Mesenchymal stem cell (in vitro differentiated cells and primary cell): ENCODE measurements at regions not wholly inside any gene's neighbourhood (a gene's known extent, or its start where the extent isn't known, plus 50 kb on each side); places are given as distances from the start of the nearest gene placed in this dataset.

Experiments used
- DNase-seq: peaks from one replicate; pipeline ENCODE4 v3.0.0-alpha.2; 2013
- H2AFZ ChIP-seq: one replicate; pipeline ENCODE4 v1.6.1; 2013; ENCODE audit warnings: low read depth, mild to moderate bottlenecking, control low read depth, inconsistent platforms, low read length, moderate library complexity
- H2AK5ac ChIP-seq: 2 replicates; pipeline ENCODE4 v1.6.1; 2013; ENCODE audit warnings: low read length, moderate library complexity, mild to moderate bottlenecking, inconsistent platforms; ENCODE audit not compliant: severe bottlenecking
- H2BK120ac ChIP-seq: one replicate; pipeline ENCODE4 v1.6.1; 2013; ENCODE audit warnings: low read depth, mild to moderate bottlenecking, inconsistent platforms, low read length, moderate library complexity
- H2BK12ac ChIP-seq, 2 experiments: one replicate each; pipeline ENCODE4 v1.6.1; 2013; ENCODE audit warnings: inconsistent platforms in 2 of 2, low read length in 2 of 2, mild to moderate bottlenecking in 2 of 2, moderate library complexity in 2 of 2, control low read depth in 1 of 2
- H2BK15ac ChIP-seq: one replicate; pipeline ENCODE4 v1.6.1; 2013; ENCODE audit warnings: mild to moderate bottlenecking, low read depth, inconsistent platforms; ENCODE audit not compliant: poor library complexity, severe bottlenecking
- H2BK5ac ChIP-seq: 2 replicates; pipeline ENCODE4 v1.6.1; 2013; ENCODE audit warnings: low read depth, mild to moderate bottlenecking, low read length, control low read depth, inconsistent platforms; ENCODE audit not compliant: poor library complexity, severe bottlenecking
- H3K14ac ChIP-seq, 2 experiments: one replicate each; pipeline ENCODE4 v1.6.1; 2013; ENCODE audit warnings: inconsistent platforms in 2 of 2, low read length in 2 of 2, control low read depth in 1 of 2, mild to moderate bottlenecking in 1 of 2, moderate library complexity in 1 of 2
- H3K18ac ChIP-seq, 2 experiments: one replicate each; pipeline ENCODE4 v1.6.1; 2013; ENCODE audit warnings: inconsistent platforms in 2 of 2, low read length in 2 of 2, control low read depth in 1 of 2, low read depth in 1 of 2, mild to moderate bottlenecking in 1 of 2
- H3K23ac ChIP-seq, 2 experiments: one replicate each; pipeline ENCODE4 v1.6.1; 2013; ENCODE audit warnings: inconsistent platforms in 2 of 2, low read length in 2 of 2, mild to moderate bottlenecking in 2 of 2, moderate library complexity in 2 of 2, control low read depth in 1 of 2
- H3K27ac ChIP-seq: 2 replicates; pipeline ENCODE4 v1.5.1; 2013; ENCODE audit warnings: mild to moderate bottlenecking, moderate library complexity, low read length, control low read depth, inconsistent platforms; ENCODE audit not compliant: poor library complexity, severe bottlenecking
- H3K27me3 ChIP-seq, 2 experiments: 2 replicates each; pipeline versions ENCODE4 v1.6.1 to v1.7.0; 2013; ENCODE audit warnings: low read length in 2 of 2, mild to moderate bottlenecking in 2 of 2, moderate library complexity in 2 of 2, control low read depth in 1 of 2, inconsistent platforms in 1 of 2; ENCODE audit not compliant: control insufficient read depth in 1 of 2, insufficient read depth in 1 of 2
- H3K36me3 ChIP-seq, 2 experiments: 2 replicates each; pipeline versions ENCODE4 v1.6.1 to v1.7.0; 2013; ENCODE audit warnings: low read length in 2 of 2, control low read depth in 1 of 2, inconsistent platforms in 1 of 2, low read depth in 1 of 2, mild to moderate bottlenecking in 1 of 2; ENCODE audit not compliant: insufficient read depth in 2 of 2, control insufficient read depth in 1 of 2
- H3K4ac ChIP-seq, 2 experiments: one replicate each; pipeline ENCODE4 v1.6.1; 2013; ENCODE audit warnings: inconsistent platforms in 2 of 2, low read length in 2 of 2, mild to moderate bottlenecking in 2 of 2, moderate library complexity in 2 of 2, control low read depth in 1 of 2, low read depth in 1 of 2
- H3K4me1 ChIP-seq: 2 replicates; pipeline ENCODE4 v1.6.1; 2013; ENCODE audit warnings: low read depth, low read length, control low read depth; ENCODE audit not compliant: control insufficient read depth, insufficient read depth
- H3K4me2 ChIP-seq: 2 replicates; pipeline ENCODE4 v1.6.1; 2013; ENCODE audit warnings: low read length, mild to moderate bottlenecking, inconsistent platforms; ENCODE audit not compliant: poor library complexity, severe bottlenecking
- H3K4me3 ChIP-seq, 2 experiments: 2 replicates each; pipeline versions ENCODE4 v1.5.1 to v1.7.0; 2013; ENCODE audit warnings: low read length in 2 of 2, mild to moderate bottlenecking in 2 of 2, control low read depth in 1 of 2, low read depth in 1 of 2; ENCODE audit not compliant: insufficient read depth in 1 of 2
- H3K79me1 ChIP-seq: replicated peaks from 2 replicates; pipeline ENCODE4 v1.6.1; 2013; ENCODE audit warnings: mild to moderate bottlenecking, control low read depth, low read length, inconsistent platforms; ENCODE audit not compliant: poor library complexity, severe bottlenecking
- H3K9ac ChIP-seq: 2 replicates; pipeline ENCODE4 v1.7.0; 2013; ENCODE audit warnings: mild to moderate bottlenecking, low read length, moderate library complexity
- H3K9me3 ChIP-seq: 2 replicates; pipeline ENCODE4 v1.7.0; 2013; ENCODE audit warnings: mild to moderate bottlenecking, low read length; ENCODE audit not compliant: control insufficient read depth
- H4K8ac ChIP-seq: one replicate; pipeline ENCODE4 v1.6.1; 2013; ENCODE audit warnings: inconsistent platforms, mild to moderate bottlenecking, low read length, moderate library complexity
- H4K91ac ChIP-seq: one replicate; pipeline ENCODE4 v1.6.1; 2013; ENCODE audit warnings: mild to moderate bottlenecking, low read length, inconsistent platforms
- WGBS: methylation state at CpG from one replicate; pipeline ENCODE4 v1.1.7; 2013; ENCODE audit warnings: mixed read lengths; 5-methylcytosine and 5-hydroxymethylcytosine counted together

- Histone ChIP-seq H3K4me1 (no peaks in the 10 kb centered on the region), H3K27ac (no peak overlapping the region), H4K8ac (no peak overlapping the region), H2AFZ (no peak overlapping the region), H4K91ac (no peak overlapping the region), H2BK5ac (no peak overlapping the region), H2BK120ac (no peak overlapping the region), H3K18ac (no peak overlapping the region), H3K4me3 (no peak overlapping the region), H3K79me1 (no peaks in the 10 kb centered on the region), H3K27me3 (peaks cover 0 to 3% of the 10 kb centered on the region in 2 experiments), H3K23ac (no peak overlapping the region), H3K36me3 (no peaks in the 10 kb centered on the region), H2BK15ac (no peak overlapping the region), H3K9ac (no peak overlapping the region), H2BK12ac (no peak overlapping the region), H3K4me2 (no peak overlapping the region), H2AK5ac (no peak overlapping the region), H3K4ac (no peak overlapping the region), H3K9me3 (no peaks in the 10 kb centered on the region), H3K14ac (no peak overlapping the region)
- 28% methylated on average over 3 of the region's 4 CpGs for WGBS
- no peak for DNase-seq
Observed at GRCh38 chr7:108662783-108663362, 93.2 kb downstream of the DNAJB9 start.

GRCh38 chr7:108663701-108664100 lies 94.0 kb downstream of the DNAJB9 start:
- Histone ChIP-seq H3K18ac (no peak overlapping the region), H3K36me3 (no peaks in the 10 kb centered on the region), H3K4me3 (no peak overlapping the region), H3K14ac (no peak overlapping the region), H3K4me2 (no peak overlapping the region), H2AFZ (no peak overlapping the region), H3K27me3 (peaks cover 0 to 4% of the 10 kb centered on the region in 2 experiments), H2BK120ac (no peak overlapping the region), H2BK15ac (no peak overlapping the region), H3K4ac (no peak overlapping the region), H3K9me3 (no peaks in the 10 kb centered on the region), H4K91ac (no peak overlapping the region), H3K23ac (no peak overlapping the region), H2BK5ac (no peak overlapping the region), H4K8ac (no peak overlapping the region), H3K27ac (no peak overlapping the region), H2AK5ac (no peak overlapping the region), H3K79me1 (no peaks in the 10 kb centered on the region), H3K4me1 (no peaks in the 10 kb centered on the region), H2BK12ac (no peak overlapping the region), H3K9ac (no peak overlapping the region)
- DNase-seq = no peak
- 93% methylated on average over 3 of the region's 3 CpGs for WGBS

- H3K14ac ChIP-seq = no peak overlapping the region
- no peak overlapping the region for H3K4me2 ChIP-seq
- H2BK12ac ChIP-seq = no peak overlapping the region
- no peak overlapping the region for H3K9ac ChIP-seq
- no peaks in the 10 kb centered on the region for H3K79me1 ChIP-seq
- no peak overlapping the region for H4K8ac ChIP-seq
- H3K23ac ChIP-seq = no peak overlapping the region
- no peak overlapping the region for H3K18ac ChIP-seq
- H2BK15ac ChIP-seq = no peak overlapping the region
- peaks cover 9% of the 10 kb centered on the region for H3K9me3 ChIP-seq
- no peaks in the 10 kb centered on the region for H3K4me1 ChIP-seq
- no peak overlapping the region for H3K4me3 ChIP-seq
- 45% methylated on average over 1 of the region's 2 CpGs for WGBS
- DNase-seq = no peak
- H3K27me3 ChIP-seq = peaks cover 0 to 5% of the 10 kb centered on the region in 2 experiments
- no peak overlapping the region for H2AFZ ChIP-seq
- no peak overlapping the region for H2BK120ac ChIP-seq
- H4K91ac ChIP-seq = no peak overlapping the region
- H3K27ac ChIP-seq = no peak overlapping the region
- no peak overlapping the region for H2BK5ac ChIP-seq
- H2AK5ac ChIP-seq = no peak overlapping the region
- H3K4ac ChIP-seq = no peak overlapping the region
- no peaks in the 10 kb centered on the region for H3K36me3 ChIP-seq
Observed at GRCh38 chr7:108667216-108667615, 97.5 kb downstream of the DNAJB9 start.

- H3K9me3 ChIP-seq = peaks cover 9% of the 10 kb centered on the region
Observed at GRCh38 chr7:108669958-108670357, 100.3 kb downstream of the DNAJB9 start.

More at GRCh38 chr7:108669958-108670357, 100.3 kb downstream of the DNAJB9 start:
- H3K27ac ChIP-seq = no peak overlapping the region
- no peak overlapping the region for H2BK12ac ChIP-seq
- no peak overlapping the region for H2AFZ ChIP-seq
- no peak overlapping the region for H2BK15ac ChIP-seq
- no peak for DNase-seq
- H3K14ac ChIP-seq = no peak overlapping the region
- H2BK120ac ChIP-seq = no peak overlapping the region
- no peak overlapping the region for H3K4ac ChIP-seq
- H3K4me1 ChIP-seq = no peaks in the 10 kb centered on the region
- H3K18ac ChIP-seq = no peak overlapping the region
- peaks cover 0 to 5% of the 10 kb centered on the region in 2 experiments for H3K27me3 ChIP-seq
- no peak overlapping the region for H3K23ac ChIP-seq
- no peak overlapping the region for H3K4me2 ChIP-seq
- no peak overlapping the region for H2BK5ac ChIP-seq
- no peak overlapping the region for H2AK5ac ChIP-seq
- no peaks in the 10 kb centered on the region for H3K79me1 ChIP-seq
- no peaks in the 10 kb centered on the region for H3K36me3 ChIP-seq
- H3K9ac ChIP-seq = no peak overlapping the region
- H3K4me3 ChIP-seq = no peak overlapping the region
- H4K91ac ChIP-seq = no peak overlapping the region
- no peak overlapping the region for H4K8ac ChIP-seq
